ENCODE measurements at regions not wholly inside any gene's neighbourhood (a gene's known extent, or its start where the extent isn't known, plus 50 kb on each side); places are given as distances from the start of the nearest gene placed in this dataset.
"Not testable (repeated sequence)": the region's sequence is repeated elsewhere in the genome, so short reads cannot be mapped to it uniquely, and the experiment has no call there.

- Mint-ChIP-seq H3K27me3 (ENCODE audit: insufficient read depth) (no peaks in the 10 kb centered on the region), H3K4me3 (no peak overlapping the region), H3K27ac (no peak overlapping the region), H3K4me1 (no peaks in the 10 kb centered on the region), H3K36me3 (ENCODE audit: low read depth) (no peaks in the 10 kb centered on the region), H3K9me3 (peaks cover 4% of the 10 kb centered on the region)
- TF ChIP-seq CTCF (conservative IDR thresholded peaks at IDR 0.05): no peak
- no peak overlapping the region for H3K27ac ChIP-seq (ENCODE audit: low read depth, low read length)
- no peak for DNase-seq
- H3K4me3 ChIP-seq (ENCODE audit: low read length): no peak overlapping the region
- 89 to 96% methylated on average over 4 of the region's 4 CpGs for WGBS, 2 experiments (ENCODE audit: insufficient coverage in 1 of 2, insufficient read length in 1 of 2)
- H3K9ac ChIP-seq (ENCODE audit: extremely low read depth, low read length, poor library complexity, severe bottlenecking): no peak overlapping the region
- H3K36me3 ChIP-seq (ENCODE audit: control insufficient read depth, insufficient read depth, low read length): no peaks in the 10 kb centered on the region
- no peaks in the 10 kb centered on the region for H3K4me1 ChIP-seq (ENCODE audit: control insufficient read depth, insufficient read depth, low read length)
- H3K27me3 ChIP-seq (ENCODE audit: control insufficient read depth, insufficient read depth, low read length, poor library complexity, severe bottlenecking): no peaks in the 10 kb centered on the region
- no peaks in the 10 kb centered on the region for H3K9me3 ChIP-seq (ENCODE audit: control insufficient read depth, low read length)
These were observed 109.9 kb downstream of the TMEM182 start for GRCh38 chr2:102871707-102872106.

GRCh38 chr2:102872388-102872787 is 110.6 kb downstream of the TMEM182 start:
- no peaks in the 10 kb centered on the region for H3K36me3 ChIP-seq (ENCODE audit: control insufficient read depth, insufficient read depth, low read length)
- Mint-ChIP-seq H3K4me3 (no peak overlapping the region), H3K36me3 (ENCODE audit: low read depth) (no peaks in the 10 kb centered on the region), H3K4me1 (no peaks in the 10 kb centered on the region), H3K9me3 (peaks cover 9% of the 10 kb centered on the region), H3K27me3 (ENCODE audit: insufficient read depth) (no peaks in the 10 kb centered on the region), H3K27ac (no peak overlapping the region)
- no peak overlapping the region for H3K9ac ChIP-seq (ENCODE audit: extremely low read depth, low read length, poor library complexity, severe bottlenecking)
- H3K9me3 ChIP-seq (ENCODE audit: control insufficient read depth, low read length): no peaks in the 10 kb centered on the region
- no peaks in the 10 kb centered on the region for H3K27me3 ChIP-seq (ENCODE audit: control insufficient read depth, insufficient read depth, low read length, poor library complexity, severe bottlenecking)
- H3K4me3 ChIP-seq (ENCODE audit: low read length): no peak overlapping the region
- peak; percentile 61 for TF ChIP-seq CTCF (conservative IDR thresholded peaks at IDR 0.05)
- no peak overlapping the region for H3K27ac ChIP-seq (ENCODE audit: low read depth, low read length)
- WGBS, 2 experiments (ENCODE audit: insufficient coverage in 1 of 2, insufficient read length in 1 of 2): 93% methylated on average over 2 of the region's 2 CpGs; no CpG with 5 or more reads in 1 of the 2 experiments
- DNase-seq: no peak
- H3K4me1 ChIP-seq (ENCODE audit: control insufficient read depth, insufficient read depth, low read length): no peaks in the 10 kb centered on the region

- H3K9ac ChIP-seq (ENCODE audit: extremely low read depth, low read length, poor library complexity, severe bottlenecking); H3K27me3 Mint-ChIP-seq (ENCODE audit: insufficient read depth); H3K4me1 Mint-ChIP-seq; DNase-seq; H3K27ac ChIP-seq (ENCODE audit: low read depth, low read length); H3K36me3 Mint-ChIP-seq (ENCODE audit: low read depth); H3K36me3 ChIP-seq (ENCODE audit: control insufficient read depth, insufficient read depth, low read length); H3K9me3 ChIP-seq (ENCODE audit: control insufficient read depth, low read length); H3K4me3 ChIP-seq (ENCODE audit: low read length); H3K4me3 Mint-ChIP-seq; H3K27me3 ChIP-seq (ENCODE audit: control insufficient read depth, insufficient read depth, low read length, poor library complexity, severe bottlenecking); H3K4me1 ChIP-seq (ENCODE audit: control insufficient read depth, insufficient read depth, low read length); H3K27ac Mint-ChIP-seq: not testable (repeated sequence)
- 92 to 100% methylated on average over 3 to 13 of the region's 13 CpGs for WGBS, 2 experiments (ENCODE audit: insufficient coverage in 1 of 2, insufficient read length in 1 of 2)
- peaks cover 37% of the 10 kb centered on the region for H3K9me3 Mint-ChIP-seq
These were observed 117.7 kb downstream of the TMEM182 start for GRCh38 chr2:102879513-102879912.

- no peak overlapping the region for H3K4me3 Mint-ChIP-seq
- Histone ChIP-seq H3K27me3 (ENCODE audit: control insufficient read depth, insufficient read depth, low read length, poor library complexity, severe bottlenecking) (no peaks in the 10 kb centered on the region), H3K4me1 (ENCODE audit: control insufficient read depth, insufficient read depth, low read length) (no peaks in the 10 kb centered on the region), H3K4me3 (ENCODE audit: low read length) (no peak overlapping the region), H3K36me3 (ENCODE audit: control insufficient read depth, insufficient read depth, low read length) (no peaks in the 10 kb centered on the region), H3K9me3 (ENCODE audit: control insufficient read depth, low read length) (peaks cover 5% of the 10 kb centered on the region), H3K27ac (ENCODE audit: low read depth, low read length) (no peak overlapping the region), H3K9ac (ENCODE audit: extremely low read depth, low read length, poor library complexity, severe bottlenecking) (no peak overlapping the region)
- no peak for TF ChIP-seq CTCF (conservative IDR thresholded peaks at IDR 0.05)
- peaks cover 33% of the 10 kb centered on the region for H3K9me3 Mint-ChIP-seq
- H3K27ac Mint-ChIP-seq: no peak overlapping the region
- H3K36me3 Mint-ChIP-seq (ENCODE audit: low read depth): peaks cover 2% of the 10 kb centered on the region
- no peak for DNase-seq
- H3K4me1 Mint-ChIP-seq: no peaks in the 10 kb centered on the region
- no peaks in the 10 kb centered on the region for H3K27me3 Mint-ChIP-seq (ENCODE audit: insufficient read depth)
These were observed 118.9 kb downstream of the TMEM182 start for GRCh38 chr2:102880731-102881130.

All from endodermal cell (in vitro differentiated cells).